Loucy (cell line): ENCODE measurements at regions not wholly inside any gene's neighbourhood (a gene's known extent, or its start where the extent isn't known, plus 50 kb on each side); places are given as distances from the start of the nearest gene placed in this dataset.

Experiments used
- H2AFZ ChIP-seq: fragments of 200-600 bp; sonication (generic); 2 replicates; pipeline ENCODE4 v1.6.0; 2016; ENCODE audit warnings: antibody characterized with exemption, mild to moderate bottlenecking, low read length, moderate library complexity
- H3F3A ChIP-seq: fragments of 200-600 bp; 2 replicates; pipeline ENCODE4 v1.6.0; 2016; ENCODE audit warnings: antibody characterized with exemption, low read depth, mild to moderate bottlenecking
- H3K27me3 ChIP-seq: fragments of 200-600 bp; sonication (generic); 2 replicates; pipeline ENCODE4 v1.6.1; 2014; ENCODE audit warnings: low read length, mild to moderate bottlenecking; ENCODE audit not compliant: insufficient read depth, poor library complexity, severe bottlenecking
- H3K36me3 ChIP-seq: fragments of 200-600 bp; sonication (generic); 2 replicates; pipeline ENCODE4 v1.6.1; 2016; ENCODE audit warnings: low read length; ENCODE audit not compliant: insufficient read depth
- H3K4me1 ChIP-seq: fragments of 200-600 bp; sonication (generic); 2 replicates; pipeline ENCODE4 v1.5.1; 2014; ENCODE audit warnings: low read length, mild to moderate bottlenecking; ENCODE audit not compliant: insufficient read depth, poor library complexity, severe bottlenecking
- H3K4me2 ChIP-seq: fragments of 200-600 bp; sonication (generic); 2 replicates; pipeline ENCODE4 v1.6.0; 2014; ENCODE audit warnings: antibody characterized with exemption, low read length, low read depth, mild to moderate bottlenecking; ENCODE audit not compliant: poor library complexity, severe bottlenecking
- H3K4me3 ChIP-seq: fragments of 200-600 bp; sonication (generic); 2 replicates; pipeline ENCODE4 v1.5.1; 2014; ENCODE audit warnings: low read length, mild to moderate bottlenecking, mixed read lengths; ENCODE audit not compliant: poor library complexity, severe bottlenecking
- H3K79me2 ChIP-seq: fragments of 200-600 bp; sonication (generic); 2 replicates; pipeline ENCODE4 v1.6.1; 2014; ENCODE audit warnings: low read length; ENCODE audit not compliant: insufficient read depth
- H3K9ac ChIP-seq: fragments of 200-600 bp; sonication (generic); 2 replicates; pipeline ENCODE4 v1.6.0; 2014; ENCODE audit warnings: mild to moderate bottlenecking, low read depth, low read length, moderate library complexity; ENCODE audit not compliant: poor library complexity, severe bottlenecking
- H3K9me2 ChIP-seq: fragments of 200-600 bp; sonication (generic); replicated peaks from 2 replicates; pipeline ENCODE4 v1.6.1; 2016; ENCODE audit warnings: low read depth, low read length, mixed read lengths
- H3K9me3 ChIP-seq: fragments of 200-600 bp; sonication (generic); 2 replicates; pipeline ENCODE4 v1.6.1; 2014; ENCODE audit warnings: mild to moderate bottlenecking, antibody characterized with exemption, low read length, low read depth; ENCODE audit not compliant: insufficient read depth
- H4K20me1 ChIP-seq: fragments of 200-600 bp; sonication (generic); 2 replicates; pipeline ENCODE4 v1.6.0; 2014; ENCODE audit warnings: antibody characterized with exemption, low read length, mild to moderate bottlenecking; ENCODE audit not compliant: insufficient read depth, poor library complexity, severe bottlenecking
- EZH2phosphoT487 ChIP-seq: fragments of 200-600 bp; IDR thresholded peaks from 2 replicates; pipeline ENCODE4 v1.6.1; 2018; ENCODE audit warnings: antibody characterized with exemption, mild to moderate bottlenecking, moderate library complexity, borderline replicate concordance
- TF ChIP-seq, protein P1 (sequence below): fragments of 200-600 bp; sonication (generic); conservative IDR thresholded peaks from 2 replicates; pipeline ENCODE4 v1.5.1; 2014; ENCODE audit warnings: mild to moderate bottlenecking, antibody characterized with exemption, low read length

DNA sequence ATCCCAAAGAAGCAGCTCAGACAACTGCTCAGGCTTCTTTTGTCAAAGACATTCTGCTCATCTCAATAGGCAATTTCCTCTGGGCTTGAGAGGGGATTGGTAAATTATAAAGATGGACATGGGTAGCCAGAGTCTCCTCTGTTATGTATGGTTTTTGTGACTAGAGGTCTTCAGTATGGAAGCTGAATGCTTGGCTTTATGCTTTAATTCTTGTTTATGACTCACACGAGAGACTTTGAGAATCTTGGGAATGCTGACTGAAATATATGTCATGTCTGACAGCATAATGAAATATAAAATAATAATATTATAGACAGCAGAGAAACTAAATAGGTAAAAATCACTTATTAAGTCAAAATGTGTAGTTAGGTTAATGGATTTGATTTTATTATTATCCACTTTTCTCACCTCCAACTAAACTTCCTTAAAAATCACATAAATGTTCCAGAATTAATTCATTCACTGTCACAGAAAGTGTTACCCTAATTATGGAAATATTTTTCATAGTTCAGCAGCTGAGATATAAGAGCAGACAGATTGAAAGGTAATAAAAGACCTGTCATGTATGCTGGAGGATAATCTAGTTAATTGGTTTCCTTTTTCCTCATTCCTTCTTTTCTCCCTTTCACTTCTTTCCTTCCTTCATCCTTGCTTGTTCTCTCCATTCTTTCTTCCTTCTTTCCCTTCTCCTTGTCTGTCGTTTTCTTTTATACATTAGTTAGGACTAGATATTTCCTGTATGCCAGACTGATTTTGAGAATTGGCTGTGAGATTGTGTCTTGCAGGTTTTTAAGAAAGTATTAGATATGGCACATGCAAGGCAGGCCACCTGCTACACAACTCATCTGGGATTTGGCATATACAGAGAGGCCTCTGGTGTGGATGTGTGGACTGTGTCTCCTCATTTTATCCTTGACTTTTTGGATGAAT, 1866.1 kb upstream of the NUDT12 start:
- Histone ChIP-seq H3K9ac (no peak overlapping the region), H3K79me2 (no peaks in the 10 kb centered on the region), H3K27me3 (no peaks in the 10 kb centered on the region), H3K4me2 (no peak overlapping the region), H3K36me3 (no peaks in the 10 kb centered on the region), H2AFZ (no peak overlapping the region), H3K9me3 (no peaks in the 10 kb centered on the region), H3K4me3 (no peak overlapping the region), H4K20me1 (no peaks in the 10 kb centered on the region), H3K9me2 (no peaks in the 10 kb centered on the region), H3K4me1 (no peaks in the 10 kb centered on the region), H3F3A (no peaks in the 10 kb centered on the region)
- no peak for TF ChIP-seq EZH2phosphoT487
- TF ChIP-seq, protein P1, sequence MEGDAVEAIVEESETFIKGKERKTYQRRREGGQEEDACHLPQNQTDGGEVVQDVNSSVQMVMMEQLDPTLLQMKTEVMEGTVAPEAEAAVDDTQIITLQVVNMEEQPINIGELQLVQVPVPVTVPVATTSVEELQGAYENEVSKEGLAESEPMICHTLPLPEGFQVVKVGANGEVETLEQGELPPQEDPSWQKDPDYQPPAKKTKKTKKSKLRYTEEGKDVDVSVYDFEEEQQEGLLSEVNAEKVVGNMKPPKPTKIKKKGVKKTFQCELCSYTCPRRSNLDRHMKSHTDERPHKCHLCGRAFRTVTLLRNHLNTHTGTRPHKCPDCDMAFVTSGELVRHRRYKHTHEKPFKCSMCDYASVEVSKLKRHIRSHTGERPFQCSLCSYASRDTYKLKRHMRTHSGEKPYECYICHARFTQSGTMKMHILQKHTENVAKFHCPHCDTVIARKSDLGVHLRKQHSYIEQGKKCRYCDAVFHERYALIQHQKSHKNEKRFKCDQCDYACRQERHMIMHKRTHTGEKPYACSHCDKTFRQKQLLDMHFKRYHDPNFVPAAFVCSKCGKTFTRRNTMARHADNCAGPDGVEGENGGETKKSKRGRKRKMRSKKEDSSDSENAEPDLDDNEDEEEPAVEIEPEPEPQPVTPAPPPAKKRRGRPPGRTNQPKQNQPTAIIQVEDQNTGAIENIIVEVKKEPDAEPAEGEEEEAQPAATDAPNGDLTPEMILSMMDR: no peak

DNA sequence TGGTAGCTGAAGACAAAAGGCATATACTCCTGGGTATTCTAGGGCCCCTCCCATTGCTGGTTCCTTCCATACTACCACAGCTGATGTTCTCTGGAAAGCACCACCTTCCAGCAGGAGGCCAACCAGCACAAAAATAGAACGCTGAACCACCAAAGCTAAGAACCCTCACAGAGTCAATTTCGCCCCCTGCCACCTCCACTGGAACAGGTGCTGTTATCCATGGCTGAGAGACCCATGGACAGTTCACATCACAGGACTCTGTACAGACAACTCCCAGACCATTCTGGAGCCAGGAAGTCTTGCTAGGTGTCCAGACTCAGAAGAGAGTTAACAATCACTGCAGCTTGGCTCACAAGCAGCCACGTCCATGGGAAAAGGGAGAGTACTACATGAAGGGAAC, 1851.5 kb upstream of the NUDT12 start:
- H4K20me1 ChIP-seq: no peaks in the 10 kb centered on the region
- no peaks in the 10 kb centered on the region for H3K4me1 ChIP-seq
- H3K9ac ChIP-seq: no peak overlapping the region
- H3K27me3 ChIP-seq: no peaks in the 10 kb centered on the region
- TF ChIP-seq EZH2phosphoT487: no peak
- TF ChIP-seq, protein P1: no peak
- H3K36me3 ChIP-seq: no peaks in the 10 kb centered on the region
- H3F3A ChIP-seq: no peaks in the 10 kb centered on the region
- no peaks in the 10 kb centered on the region for H3K79me2 ChIP-seq
- no peaks in the 10 kb centered on the region for H3K9me2 ChIP-seq
- no peak overlapping the region for H3K4me2 ChIP-seq
- H3K9me3 ChIP-seq: no peaks in the 10 kb centered on the region
- no peak overlapping the region for H2AFZ ChIP-seq
- H3K4me3 ChIP-seq: no peak overlapping the region

DNA sequence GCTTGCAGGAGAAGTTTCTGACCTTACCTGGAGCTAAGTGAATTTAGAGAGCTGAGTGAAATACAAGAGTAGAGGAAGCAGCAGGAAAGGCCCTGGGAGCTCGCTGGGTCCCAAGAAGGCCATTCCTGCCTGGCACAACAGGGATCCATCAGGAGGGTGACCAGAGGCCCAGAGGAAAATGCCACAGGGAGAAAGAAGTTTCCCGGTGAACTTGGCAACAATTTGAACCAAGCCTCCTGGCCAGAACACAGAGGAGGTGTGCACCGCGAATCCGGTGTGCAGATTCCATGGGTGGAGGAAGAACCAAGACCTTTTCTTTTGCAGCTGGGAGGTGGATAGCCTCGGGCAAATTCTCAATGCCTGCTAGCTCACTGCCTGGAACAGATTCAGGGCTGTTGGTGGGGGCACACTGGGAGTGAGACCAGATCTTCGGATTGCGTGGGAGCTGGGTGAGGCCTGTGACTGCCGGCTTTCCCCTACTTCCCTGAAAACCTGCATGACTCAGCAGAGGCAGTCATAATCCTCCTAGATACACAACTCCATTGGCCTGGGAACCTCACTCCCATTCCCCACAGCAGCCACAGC, 1850.9 kb upstream of the NUDT12 start:
- Histone ChIP-seq H3K9me3 (no peaks in the 10 kb centered on the region), H3K36me3 (no peaks in the 10 kb centered on the region), H3K4me3 (no peak overlapping the region), H3F3A (no peaks in the 10 kb centered on the region), H3K4me1 (no peaks in the 10 kb centered on the region), H3K4me2 (no peak overlapping the region), H3K9ac (no peak overlapping the region), H3K27me3 (no peaks in the 10 kb centered on the region), H2AFZ (no peak overlapping the region), H3K9me2 (no peaks in the 10 kb centered on the region), H4K20me1 (no peaks in the 10 kb centered on the region), H3K79me2 (no peaks in the 10 kb centered on the region)
- TF ChIP-seq, protein P1: no peak
- TF ChIP-seq EZH2phosphoT487: no peak
